ENCODE measurements at regions not wholly inside any gene's neighbourhood (a gene's known extent, or its start where the extent isn't known, plus 50 kb on each side); places are given as distances from the start of the nearest gene placed in this dataset.

DNA sequence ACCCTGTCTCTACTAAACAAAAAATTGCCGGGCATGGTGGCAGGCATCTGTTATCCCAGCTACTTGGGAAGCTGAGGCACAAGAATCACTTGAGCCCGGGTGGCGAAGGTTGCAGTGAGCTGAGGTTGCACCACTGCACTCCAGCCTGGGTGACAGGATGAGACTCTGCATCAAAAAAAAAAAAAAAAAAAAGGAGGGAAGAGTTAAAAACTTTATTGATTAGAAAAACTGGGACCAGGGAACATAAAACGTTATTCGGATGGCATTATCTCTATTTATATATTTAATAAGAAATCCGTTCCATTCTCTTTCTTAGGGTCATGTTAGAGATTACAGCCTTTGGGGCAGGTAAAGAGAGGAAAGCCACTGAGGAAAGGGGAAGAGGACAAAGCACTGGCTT is 197.5 kb downstream of the BCR start:
- no peak for TF ChIP-seq CTCF (IDR thresholded peaks at IDR 0.05; ENCODE audit: borderline replicate concordance)

GRCh38 chr22:23376256-23376655 is 195.9 kb downstream of the BCR start:
- no peak overlapping the region for H3K27ac ChIP-seq (replicated peaks)

More for the DNA sequence above, 197.5 kb downstream of the BCR start:
- DNase-seq = no peak
- no peaks in the 10 kb centered on the region for H3K9me3 ChIP-seq (replicated peaks)
- no peak overlapping the region for H3K4me3 ChIP-seq
- H3K4me1 ChIP-seq = no peaks in the 10 kb centered on the region
- H3K27ac ChIP-seq (replicated peaks) = no peak overlapping the region
- peaks cover 57% of the 10 kb centered on the region for H3K27me3 ChIP-seq (ENCODE audit: low read depth)
- intact Hi-C loops (cut with micrococcal nuclease) = no loop called here
- H3K36me3 ChIP-seq = no peaks in the 10 kb centered on the region

GRCh38 chr22:23375031-23375827 is 194.9 kb downstream of the BCR start:
- DNase-seq = no peak
- no peak overlapping the region for H3K27ac ChIP-seq (replicated peaks)
- intact Hi-C loops (cut with micrococcal nuclease) = no loop called here
- no peak for TF ChIP-seq CTCF (IDR thresholded peaks at IDR 0.05; ENCODE audit: borderline replicate concordance)
- H3K27me3 ChIP-seq (ENCODE audit: low read depth) = peaks cover 67% of the 10 kb centered on the region
- no peaks in the 10 kb centered on the region for H3K36me3 ChIP-seq
- no peaks in the 10 kb centered on the region for H3K9me3 ChIP-seq (replicated peaks)
- H3K4me3 ChIP-seq = no peak overlapping the region
- H3K4me1 ChIP-seq = no peaks in the 10 kb centered on the region

More at GRCh38 chr22:23376256-23376655, 195.9 kb downstream of the BCR start:
- TF ChIP-seq CTCF (IDR thresholded peaks at IDR 0.05; ENCODE audit: borderline replicate concordance) = no peak
- no peak for DNase-seq
- no peaks in the 10 kb centered on the region for H3K9me3 ChIP-seq (replicated peaks)
- H3K4me3 ChIP-seq = no peak overlapping the region
- intact Hi-C loops (cut with micrococcal nuclease) = no loop called here
- H3K27me3 ChIP-seq (ENCODE audit: low read depth) = peaks cover 57% of the 10 kb centered on the region
- no peaks in the 10 kb centered on the region for H3K36me3 ChIP-seq
- H3K4me1 ChIP-seq = no peaks in the 10 kb centered on the region

- Histone ChIP-seq H3K4me3 (no peak overlapping the region), H3K27ac (replicated peaks) (no peak overlapping the region), H3K27me3 (ENCODE audit: low read depth) (peaks cover 67% of the 10 kb centered on the region), H3K36me3 (no peaks in the 10 kb centered on the region), H3K9me3 (replicated peaks) (no peaks in the 10 kb centered on the region), H3K4me1 (no peaks in the 10 kb centered on the region)
- DNase-seq = no peak
- intact Hi-C loops (cut with micrococcal nuclease) = no loop called here
- TF ChIP-seq CTCF (IDR thresholded peaks at IDR 0.05; ENCODE audit: borderline replicate concordance) = no peak
Observed at GRCh38 chr22:23373601-23374000, 193.3 kb downstream of the BCR start.

GRCh38 chr22:23370251-23370650 is 189.9 kb downstream of the BCR start:
- peaks cover 69% of the 10 kb centered on the region for H3K27me3 ChIP-seq (ENCODE audit: low read depth)
- no peaks in the 10 kb centered on the region for H3K36me3 ChIP-seq
- no peak overlapping the region for H3K4me3 ChIP-seq
- no peaks in the 10 kb centered on the region for H3K9me3 ChIP-seq (replicated peaks)
- no peak for TF ChIP-seq CTCF (IDR thresholded peaks at IDR 0.05; ENCODE audit: borderline replicate concordance)
- intact Hi-C loops (cut with micrococcal nuclease) = no loop called here
- no peak for DNase-seq
- H3K4me1 ChIP-seq = no peaks in the 10 kb centered on the region
- no peak overlapping the region for H3K27ac ChIP-seq (replicated peaks)
